Embryonic facial prominence (tissue), 1 donor: ENCODE measurements at regions not wholly inside any gene's neighbourhood (a gene's known extent, or its start where the extent isn't known, plus 50 kb on each side); places are given as distances from the start of the nearest gene placed in this dataset.
"Not testable (repeated sequence)": the region's sequence is repeated elsewhere in the genome, so short reads cannot be mapped to it uniquely, and the experiment has no call there.

Source experiments
- DNase-seq: peaks from one replicate; pipeline ENCODE4 v3.0.0-alpha.2; 2016; ENCODE audit errors: extremely low spot score

GRCh38 chr3:181987736-181988135 lies 276.0 kb downstream of the SOX2 start:
- DNase-seq = no peak

GRCh38 chr3:181998828-181999227 lies 287.1 kb downstream of the SOX2 start:
- no peak for DNase-seq

- no peak for DNase-seq
These were observed 287.6 kb downstream of the SOX2 start for GRCh38 chr3:181999314-181999713.

GRCh38 chr3:182000447-182000846 lies 288.7 kb downstream of the SOX2 start:
- no peak for DNase-seq

- DNase-seq = no peak
These were observed 293.5 kb downstream of the SOX2 start for GRCh38 chr3:182005219-182005618.

- no peak for DNase-seq
These were observed 294.0 kb downstream of the SOX2 start for GRCh38 chr3:182005701-182006100.

- DNase-seq = no peak
These were observed 294.7 kb downstream of the SOX2 start for GRCh38 chr3:182006431-182006830.

- no peak for DNase-seq
These were observed 295.7 kb downstream of the SOX2 start for GRCh38 chr3:182007441-182007840.

- no peak for DNase-seq
These were observed 306.6 kb downstream of the SOX2 start for GRCh38 chr3:182018361-182018760.

GRCh38 chr3:182019926-182020325 lies 308.2 kb downstream of the SOX2 start:
- no peak for DNase-seq

GRCh38 chr3:182023843-182024242 lies 312.1 kb downstream of the SOX2 start:
- DNase-seq = no peak

GRCh38 chr3:182027366-182027765 lies 315.6 kb downstream of the SOX2 start:
- no peak for DNase-seq

- DNase-seq = no peak
These were observed 316.4 kb downstream of the SOX2 start for GRCh38 chr3:182028081-182028480.

GRCh38 chr3:182034231-182034630 lies 322.5 kb downstream of the SOX2 start:
- not testable (repeated sequence) for DNase-seq

GRCh38 chr3:182035324-182035723 lies 323.6 kb downstream of the SOX2 start:
- no peak for DNase-seq

GRCh38 chr3:182036382-182036781 lies 324.7 kb downstream of the SOX2 start:
- no peak for DNase-seq

GRCh38 chr3:182041668-182042291 lies 330.1 kb downstream of the SOX2 start:
- no peak for DNase-seq

- no peak for DNase-seq
These were observed 334.0 kb downstream of the SOX2 start for GRCh38 chr3:182045736-182046135.

- no peak for DNase-seq
These were observed 334.5 kb downstream of the SOX2 start for GRCh38 chr3:182046166-182046764.

GRCh38 chr3:182050932-182051331 lies 339.2 kb downstream of the SOX2 start:
- no peak for DNase-seq

- DNase-seq = no peak
These were observed 340.6 kb downstream of the SOX2 start for GRCh38 chr3:182052332-182052731.

GRCh38 chr3:182052757-182053156 lies 341.0 kb downstream of the SOX2 start:
- no peak for DNase-seq

- DNase-seq = no peak
These were observed 346.8 kb downstream of the SOX2 start for GRCh38 chr3:182058488-182058887.

- no peak for DNase-seq
These were observed 352.0 kb downstream of the SOX2 start for GRCh38 chr3:182063742-182064141.
